HG03175 (cell line): ENCODE measurements at regions not wholly inside any gene's neighbourhood (a gene's known extent, or its start where the extent isn't known, plus 50 kb on each side); places are given as distances from the start of the nearest gene placed in this dataset.
"Not testable (repeated sequence)": the region's sequence is repeated elsewhere in the genome, so short reads cannot be mapped to it uniquely, and the experiment has no call there.

Experiments used
- ATAC-seq: cut with Tn5 transposase; IDR thresholded peaks from one replicate; pipeline ENCODE4 v1.9.1; 2021; ENCODE audit warnings: mild to moderate bottlenecking, moderate library complexity; ENCODE audit not compliant: unreplicated experiment

GRCh38 chrY:11769937-11770336 is 931.1 kb upstream of the USP9Y start:
- peak; percentile 42 for ATAC-seq

GRCh38 chrY:11779743-11780142 is 921.3 kb upstream of the USP9Y start:
- not testable (repeated sequence) for ATAC-seq

- ATAC-seq: not testable (repeated sequence)
Measured at GRCh38 chrY:11789057-11789456, 912.0 kb upstream of the USP9Y start.

GRCh38 chrY:11823752-11824151 is 877.3 kb upstream of the USP9Y start:
- not testable (repeated sequence) for ATAC-seq

GRCh38 chrY:11834197-11834596 is 866.8 kb upstream of the USP9Y start:
- not testable (repeated sequence) for ATAC-seq
